Fibroblast of lung (primary cell): ENCODE measurements at regions not wholly inside any gene's neighbourhood (a gene's known extent, or its start where the extent isn't known, plus 50 kb on each side); places are given as distances from the start of the nearest gene placed in this dataset.

Source experiments
- EZH2 ChIP-seq: IDR thresholded peaks from 2 replicates; pipeline ENCODE4 v1.5.1; 2012; ENCODE audit warnings: low read length, control low read depth, mild to moderate bottlenecking; ENCODE audit errors: missing control alignments
- TF ChIP-seq, protein P1 (sequence below), 2 donors: IDR thresholded peaks in 1 of 2; conservative IDR thresholded peaks in 1 of 2; 1 replicate in 1 of 2; 2 replicates in 1 of 2; pipeline ENCODE4 v1.5.1; 2011 to 2012; ENCODE audit warnings: low read length in 2 of 2, control low read depth in 1 of 2, inconsistent platforms in 1 of 2, low read depth in 1 of 2, mild to moderate bottlenecking in 1 of 2

DNA sequence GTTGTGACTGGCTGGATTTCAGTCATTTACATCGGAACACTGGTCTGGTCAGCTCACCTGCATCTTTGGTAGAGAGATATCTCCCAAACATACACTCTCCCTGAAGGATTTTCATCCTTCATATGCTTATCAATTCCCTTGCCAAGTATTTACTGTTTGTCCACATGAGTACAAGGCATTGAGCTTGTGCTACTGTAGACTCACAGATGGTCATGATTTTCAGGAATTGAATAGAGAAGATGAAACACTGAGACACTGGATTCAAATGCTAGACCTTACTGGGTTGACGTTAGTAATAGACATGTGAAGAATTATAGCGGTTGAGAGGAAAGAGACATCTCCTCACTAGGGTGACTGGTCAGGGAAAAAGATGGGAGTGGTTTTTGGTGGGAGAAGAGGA is 62.9 kb upstream of the ABL1 start:
- TF ChIP-seq, protein P1, sequence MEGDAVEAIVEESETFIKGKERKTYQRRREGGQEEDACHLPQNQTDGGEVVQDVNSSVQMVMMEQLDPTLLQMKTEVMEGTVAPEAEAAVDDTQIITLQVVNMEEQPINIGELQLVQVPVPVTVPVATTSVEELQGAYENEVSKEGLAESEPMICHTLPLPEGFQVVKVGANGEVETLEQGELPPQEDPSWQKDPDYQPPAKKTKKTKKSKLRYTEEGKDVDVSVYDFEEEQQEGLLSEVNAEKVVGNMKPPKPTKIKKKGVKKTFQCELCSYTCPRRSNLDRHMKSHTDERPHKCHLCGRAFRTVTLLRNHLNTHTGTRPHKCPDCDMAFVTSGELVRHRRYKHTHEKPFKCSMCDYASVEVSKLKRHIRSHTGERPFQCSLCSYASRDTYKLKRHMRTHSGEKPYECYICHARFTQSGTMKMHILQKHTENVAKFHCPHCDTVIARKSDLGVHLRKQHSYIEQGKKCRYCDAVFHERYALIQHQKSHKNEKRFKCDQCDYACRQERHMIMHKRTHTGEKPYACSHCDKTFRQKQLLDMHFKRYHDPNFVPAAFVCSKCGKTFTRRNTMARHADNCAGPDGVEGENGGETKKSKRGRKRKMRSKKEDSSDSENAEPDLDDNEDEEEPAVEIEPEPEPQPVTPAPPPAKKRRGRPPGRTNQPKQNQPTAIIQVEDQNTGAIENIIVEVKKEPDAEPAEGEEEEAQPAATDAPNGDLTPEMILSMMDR (conservative IDR thresholded peaks at IDR 0.05 in 1 of 2, IDR thresholded peaks at IDR 0.05 in 1 of 2; ENCODE audit: low read depth in 1 of 2, low read length in 2 of 2), result no peak
- no peak for TF ChIP-seq EZH2
